Mesendoderm (in vitro differentiated cells): ENCODE measurements at regions not wholly inside any gene's neighbourhood (a gene's known extent, or its start where the extent isn't known, plus 50 kb on each side); places are given as distances from the start of the nearest gene placed in this dataset.

Experiments
- DNase-seq: peaks from one replicate; pipeline ENCODE4 v3.0.0; 2013
- H2AK5ac ChIP-seq: 2 replicates; pipeline ENCODE4 v1.6.1; 2013; ENCODE audit warnings: low read length, inconsistent platforms
- H2BK120ac ChIP-seq: 2 replicates; pipeline ENCODE4 v1.6.1; 2013; ENCODE audit warnings: low read depth, mild to moderate bottlenecking, low read length, moderate library complexity, mixed read lengths
- H2BK15ac ChIP-seq: replicated peaks from 2 replicates; pipeline ENCODE4 v1.6.1; 2013; ENCODE audit warnings: low read depth, mild to moderate bottlenecking, moderate library complexity
- H2BK5ac ChIP-seq: 2 replicates; pipeline ENCODE4 v1.6.1; 2013; ENCODE audit warnings: low read length, inconsistent platforms
- H3K18ac ChIP-seq: 2 replicates; pipeline ENCODE4 v1.6.1; 2013; ENCODE audit warnings: mild to moderate bottlenecking, low read length, mixed read lengths
- H3K23ac ChIP-seq: one replicate; pipeline ENCODE4 v1.6.1; 2013; ENCODE audit warnings: low read length
- H3K27ac ChIP-seq: 2 replicates; pipeline ENCODE4 v1.5.1; 2013; ENCODE audit warnings: low read depth, mild to moderate bottlenecking, inconsistent platforms, low read length, moderate library complexity
- H3K27me3 ChIP-seq: 2 replicates; pipeline ENCODE4 v1.6.1; 2013; ENCODE audit warnings: low read length, control low read depth, mild to moderate bottlenecking, inconsistent platforms; ENCODE audit not compliant: insufficient read depth, poor library complexity
- H3K36me3 ChIP-seq: 2 replicates; pipeline ENCODE4 v1.6.1; 2013; ENCODE audit warnings: low read length, inconsistent platforms; ENCODE audit not compliant: control insufficient read depth, insufficient read depth
- H3K4ac ChIP-seq: one replicate; pipeline ENCODE4 v1.6.1; 2013; ENCODE audit warnings: low read depth, mild to moderate bottlenecking, low read length, moderate library complexity
- H3K4me1 ChIP-seq: 2 replicates; pipeline ENCODE4 v1.6.1; 2013; ENCODE audit warnings: low read depth, low read length, inconsistent platforms; ENCODE audit not compliant: control insufficient read depth
- H3K4me2 ChIP-seq: 2 replicates; pipeline ENCODE4 v1.6.1; 2013; ENCODE audit warnings: low read length
- H3K4me3 ChIP-seq: 2 replicates; pipeline ENCODE4 v1.5.1; 2013; ENCODE audit warnings: mild to moderate bottlenecking, low read length
- H3K56ac ChIP-seq: one replicate; pipeline ENCODE4 v1.6.1; 2013; ENCODE audit warnings: low read length
- H3K79me1 ChIP-seq: 2 replicates; pipeline ENCODE4 v1.6.1; 2013; ENCODE audit warnings: low read length, inconsistent platforms
- H3K79me2 ChIP-seq: 2 replicates; pipeline ENCODE4 v1.6.1; 2013; ENCODE audit warnings: mild to moderate bottlenecking, low read length; ENCODE audit not compliant: control insufficient read depth, insufficient read depth
- H3K9ac ChIP-seq: 2 replicates; pipeline ENCODE4 v1.6.1; 2013; ENCODE audit warnings: low read length, inconsistent platforms
- H4K5ac ChIP-seq: one replicate; pipeline ENCODE4 v1.6.1; 2013; ENCODE audit warnings: low read length
- H4K8ac ChIP-seq: one replicate; pipeline ENCODE4 v1.6.1; 2013; ENCODE audit warnings: low read depth, mild to moderate bottlenecking, control low read depth, low read length, moderate library complexity
- WGBS: extraction: QIAGEN DNeasy Blood & Tissue Kit; methylation state at CpG from one replicate; pipeline ENCODE4 v1.1.7; 2013; ENCODE audit warnings: low lambda C conversion rate, missing lambda C conversion rate; ENCODE audit not compliant: insufficient coverage; ENCODE audit errors: extremely low coverage; 5-methylcytosine and 5-hydroxymethylcytosine counted together

DNA sequence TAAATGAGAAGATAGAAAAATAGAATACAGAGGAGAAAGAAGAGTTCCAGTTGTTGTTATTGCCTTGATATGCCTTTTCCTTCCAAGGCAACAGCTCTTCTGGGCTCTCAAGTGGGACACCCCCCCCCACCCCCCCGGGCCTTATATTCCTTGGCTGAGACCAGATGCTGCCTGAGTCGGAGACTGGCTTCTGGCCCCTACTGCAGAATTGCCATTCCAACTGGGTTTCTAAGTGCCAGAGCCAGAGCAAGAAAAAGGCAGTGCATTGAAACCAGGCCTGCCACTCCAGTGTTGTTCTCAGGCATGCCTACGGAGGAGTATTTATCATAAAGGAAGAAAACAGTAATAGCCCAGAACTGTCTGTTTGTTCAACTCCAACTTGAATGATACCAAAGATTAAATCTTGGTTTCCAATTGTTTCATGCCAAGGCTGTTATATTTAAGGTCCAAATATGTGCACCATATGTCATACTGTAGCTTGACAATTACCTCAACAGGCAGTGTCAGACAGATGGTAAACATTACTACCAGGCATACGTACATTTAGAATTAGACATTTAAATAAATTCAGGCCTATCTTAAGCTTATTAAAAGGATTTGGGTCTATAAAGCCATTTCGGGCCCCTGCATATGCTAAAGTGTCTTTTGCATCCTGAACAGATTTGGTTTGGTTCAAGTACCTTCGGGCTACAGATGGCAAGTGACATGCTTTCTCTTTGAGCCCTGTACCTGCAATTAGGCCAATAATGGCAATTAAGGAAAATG is 209.9 kb upstream of the SEMA6D start:
- Histone ChIP-seq H2BK120ac (no peak overlapping the region), H3K79me2 (no peaks in the 10 kb centered on the region), H2BK15ac (no peak overlapping the region), H3K27ac (no peak overlapping the region), H2AK5ac (no peak overlapping the region), H3K23ac (no peak overlapping the region), H3K36me3 (no peaks in the 10 kb centered on the region), H3K9ac (no peak overlapping the region), H3K18ac (no peak overlapping the region), H3K27me3 (no peaks in the 10 kb centered on the region), H3K4ac (no peak overlapping the region), H3K56ac (no peak overlapping the region), H2BK5ac (no peak overlapping the region), H3K4me2 (no peak overlapping the region), H4K5ac (no peak overlapping the region), H3K79me1 (no peaks in the 10 kb centered on the region), H3K4me3 (no peak overlapping the region), H3K4me1 (no peaks in the 10 kb centered on the region), H4K8ac (no peak overlapping the region)
- WGBS = no CpG with 5 or more reads among the region's 6 CpGs
- no peak for DNase-seq

DNA sequence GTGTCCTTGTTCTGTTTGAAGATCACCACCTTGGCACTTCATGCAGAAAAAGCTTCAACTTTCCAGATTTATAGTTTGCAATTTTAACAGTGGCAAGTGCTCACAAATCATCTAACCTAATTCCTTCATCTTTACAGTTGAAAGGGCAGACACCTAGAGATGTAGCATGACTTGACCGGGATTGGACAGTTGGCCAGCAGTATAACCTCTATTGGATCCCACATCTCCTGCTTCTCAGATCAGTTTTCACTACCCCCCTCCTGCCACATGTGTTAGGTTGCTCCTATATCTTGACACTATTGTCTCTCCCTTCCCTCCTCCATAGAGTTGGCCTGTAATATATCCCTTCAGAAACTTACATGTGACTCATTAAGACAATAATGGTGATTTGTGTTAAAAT is 206.0 kb upstream of the SEMA6D start:
- H3K9ac ChIP-seq = no peak overlapping the region
- no peak overlapping the region for H2BK15ac ChIP-seq
- no peak overlapping the region for H3K23ac ChIP-seq
- no peak overlapping the region for H3K4ac ChIP-seq
- H2BK120ac ChIP-seq = no peak overlapping the region
- H3K79me1 ChIP-seq = no peaks in the 10 kb centered on the region
- H3K27ac ChIP-seq = no peak overlapping the region
- no peak overlapping the region for H3K4me2 ChIP-seq
- DNase-seq = no peak
- no peaks in the 10 kb centered on the region for H3K36me3 ChIP-seq
- H4K5ac ChIP-seq = no peak overlapping the region
- no peaks in the 10 kb centered on the region for H3K27me3 ChIP-seq
- H3K4me1 ChIP-seq = no peaks in the 10 kb centered on the region
- no peak overlapping the region for H4K8ac ChIP-seq
- WGBS = no CpG with 5 or more reads among the region's 1 CpG
- no peak overlapping the region for H3K4me3 ChIP-seq
- H2AK5ac ChIP-seq = no peak overlapping the region
- no peak overlapping the region for H3K18ac ChIP-seq
- no peaks in the 10 kb centered on the region for H3K79me2 ChIP-seq
- H3K56ac ChIP-seq = no peak overlapping the region
- no peak overlapping the region for H2BK5ac ChIP-seq

GRCh38 chr15:47513471-47513870 is 203.8 kb upstream of the SEMA6D start:
- Histone ChIP-seq H3K56ac (no peak overlapping the region), H2BK15ac (no peak overlapping the region), H2AK5ac (no peak overlapping the region), H2BK5ac (no peak overlapping the region), H2BK120ac (no peak overlapping the region), H4K8ac (no peak overlapping the region), H3K27me3 (no peaks in the 10 kb centered on the region), H3K4me3 (no peak overlapping the region), H3K27ac (no peak overlapping the region), H3K4ac (no peak overlapping the region), H3K4me1 (no peaks in the 10 kb centered on the region), H3K9ac (no peak overlapping the region), H3K4me2 (no peak overlapping the region), H4K5ac (no peak overlapping the region), H3K79me2 (no peaks in the 10 kb centered on the region), H3K23ac (no peak overlapping the region), H3K18ac (no peak overlapping the region), H3K36me3 (no peaks in the 10 kb centered on the region), H3K79me1 (no peaks in the 10 kb centered on the region)
- DNase-seq = no peak
- WGBS = no CpG with 5 or more reads among the region's 5 CpGs

DNA sequence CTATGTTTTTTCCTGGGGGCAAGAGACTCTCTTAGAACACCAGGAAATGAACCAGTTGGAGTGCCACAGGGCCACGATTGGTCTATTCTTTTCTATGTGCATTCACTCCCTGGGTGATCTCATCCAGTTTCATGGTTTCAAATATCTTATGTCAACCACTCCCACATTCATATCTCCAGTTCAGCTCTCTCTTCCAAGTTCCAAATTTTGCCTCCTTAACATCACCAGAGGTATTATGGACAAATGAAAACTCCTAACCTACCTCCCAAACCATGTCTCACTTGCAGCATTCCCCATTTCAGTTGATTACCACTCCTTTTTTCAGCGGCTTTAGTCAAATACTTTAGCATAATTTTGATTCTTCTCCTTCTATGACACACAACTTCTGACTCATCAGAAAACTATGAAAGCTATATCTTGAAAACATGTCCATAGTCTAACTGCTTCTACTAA is 203.1 kb upstream of the SEMA6D start:
- no peak overlapping the region for H4K8ac ChIP-seq
- no peak overlapping the region for H3K23ac ChIP-seq
- no peaks in the 10 kb centered on the region for H3K27me3 ChIP-seq
- no peak overlapping the region for H3K4me3 ChIP-seq
- no peaks in the 10 kb centered on the region for H3K79me1 ChIP-seq
- H3K36me3 ChIP-seq = no peaks in the 10 kb centered on the region
- no peak for DNase-seq
- no peak overlapping the region for H2BK5ac ChIP-seq
- H3K9ac ChIP-seq = no peak overlapping the region
- no peak overlapping the region for H3K4me2 ChIP-seq
- no peaks in the 10 kb centered on the region for H3K4me1 ChIP-seq
- no peak overlapping the region for H2BK15ac ChIP-seq
- H2AK5ac ChIP-seq = no peak overlapping the region
- H3K79me2 ChIP-seq = no peaks in the 10 kb centered on the region
- no peak overlapping the region for H3K27ac ChIP-seq
- no peak overlapping the region for H3K4ac ChIP-seq
- H2BK120ac ChIP-seq = no peak overlapping the region
- H3K56ac ChIP-seq = no peak overlapping the region
- no peak overlapping the region for H4K5ac ChIP-seq
- no CpG with 5 or more reads among the region's 2 CpGs for WGBS
- no peak overlapping the region for H3K18ac ChIP-seq

- Histone ChIP-seq H3K36me3 (no peaks in the 10 kb centered on the region), H3K4me3 (no peak overlapping the region), H2AK5ac (no peak overlapping the region), H4K8ac (no peak overlapping the region), H2BK120ac (no peak overlapping the region), H3K23ac (no peak overlapping the region), H3K4me1 (no peaks in the 10 kb centered on the region), H3K27me3 (no peaks in the 10 kb centered on the region), H3K56ac (no peak overlapping the region), H3K18ac (no peak overlapping the region), H3K27ac (no peak overlapping the region), H4K5ac (no peak overlapping the region), H3K9ac (no peak overlapping the region), H3K79me2 (no peaks in the 10 kb centered on the region), H3K4ac (no peak overlapping the region), H3K4me2 (no peak overlapping the region), H3K79me1 (no peaks in the 10 kb centered on the region), H2BK5ac (no peak overlapping the region), H2BK15ac (no peak overlapping the region)
- no CpG with 5 or more reads among the region's 2 CpGs for WGBS
- no peak for DNase-seq
Measured at GRCh38 chr15:47516558-47516957, 200.7 kb upstream of the SEMA6D start.

DNA sequence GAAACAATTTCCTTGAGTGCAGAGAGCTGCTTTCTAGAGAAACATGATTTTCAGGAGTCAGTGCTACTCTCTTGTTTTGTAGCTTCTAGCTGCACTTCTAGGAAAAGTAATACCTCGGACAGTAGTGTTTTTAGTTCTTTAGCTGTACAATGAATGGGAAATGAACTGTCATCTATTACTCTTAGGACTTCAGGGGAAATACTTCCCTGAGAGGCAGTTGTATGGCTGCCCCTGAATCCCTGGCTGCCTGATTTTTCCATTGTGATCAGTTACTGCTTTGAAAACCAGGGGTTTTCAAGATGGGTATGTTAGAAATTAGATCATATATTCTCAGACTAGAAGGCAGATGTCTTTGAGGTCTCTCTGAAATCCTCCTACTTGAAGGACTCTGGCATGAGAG is 200.3 kb upstream of the SEMA6D start:
- Histone ChIP-seq H2BK120ac (no peak overlapping the region), H4K8ac (no peak overlapping the region), H3K4me1 (no peaks in the 10 kb centered on the region), H3K4ac (no peak overlapping the region), H3K4me2 (no peak overlapping the region), H3K9ac (no peak overlapping the region), H3K18ac (no peak overlapping the region), H2AK5ac (no peak overlapping the region), H3K27ac (no peak overlapping the region), H3K23ac (no peak overlapping the region), H3K56ac (no peak overlapping the region), H2BK15ac (no peak overlapping the region), H3K27me3 (no peaks in the 10 kb centered on the region), H3K4me3 (no peak overlapping the region), H3K79me2 (no peaks in the 10 kb centered on the region), H3K36me3 (no peaks in the 10 kb centered on the region), H2BK5ac (no peak overlapping the region), H3K79me1 (no peaks in the 10 kb centered on the region), H4K5ac (no peak overlapping the region)
- no CpG with 5 or more reads among the region's 1 CpG for WGBS
- no peak for DNase-seq
